WI38 (cell line): ENCODE measurements at regions not wholly inside any gene's neighbourhood (a gene's known extent, or its start where the extent isn't known, plus 50 kb on each side); places are given as distances from the start of the nearest gene placed in this dataset.

Experiments
- H3K4me3 ChIP-seq: 2 replicates; pipeline ENCODE4 v1.5.1; 2011; ENCODE audit warnings: low read depth, mild to moderate bottlenecking, control low read depth, low read length
- CTCF ChIP-seq: IDR thresholded peaks from 2 replicates; pipeline ENCODE4 v1.5.1; 2012; ENCODE audit warnings: low read depth, mild to moderate bottlenecking, control low read depth, low read length

DNA sequence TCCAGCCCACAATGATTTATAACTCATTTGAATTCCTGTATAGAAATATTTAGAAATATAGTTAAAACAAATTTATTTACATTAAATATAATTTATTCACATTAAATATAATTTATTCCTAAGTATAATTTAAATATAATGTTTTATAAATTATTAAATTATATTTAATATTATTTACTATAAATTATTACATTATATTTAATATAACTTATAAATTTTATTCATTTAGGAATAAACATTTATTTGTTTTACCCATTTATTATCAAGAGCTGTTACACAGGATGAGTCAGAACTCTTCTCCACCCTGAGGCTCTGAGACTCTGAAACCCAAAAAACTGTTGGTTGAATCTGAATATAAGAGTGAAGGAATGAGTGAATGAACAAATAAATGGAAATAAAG is 170.9 kb upstream of the OBI1 start:
- no peak for TF ChIP-seq CTCF
- H3K4me3 ChIP-seq: no peak overlapping the region

DNA sequence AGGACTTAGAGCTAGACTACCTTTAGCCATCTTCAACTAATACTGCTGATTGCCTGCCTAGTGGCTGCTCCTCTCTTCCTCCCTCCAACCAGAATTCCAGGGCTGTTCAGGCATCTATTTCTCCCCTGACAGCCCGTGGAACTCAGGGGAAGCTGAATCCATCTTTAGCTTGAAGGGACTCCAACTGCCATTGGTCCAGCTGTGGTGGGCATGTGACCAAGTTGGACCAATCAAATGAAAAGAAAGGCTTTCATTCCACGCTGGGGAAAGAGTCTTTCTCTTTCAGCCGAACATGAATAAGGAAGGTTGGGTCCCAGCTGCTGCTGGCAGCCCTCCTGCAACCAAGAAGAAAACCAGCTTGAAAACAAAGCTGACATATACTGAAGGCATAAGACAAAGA is 168.5 kb upstream of the OBI1 start:
- TF ChIP-seq CTCF: no peak
- no peak overlapping the region for H3K4me3 ChIP-seq

DNA sequence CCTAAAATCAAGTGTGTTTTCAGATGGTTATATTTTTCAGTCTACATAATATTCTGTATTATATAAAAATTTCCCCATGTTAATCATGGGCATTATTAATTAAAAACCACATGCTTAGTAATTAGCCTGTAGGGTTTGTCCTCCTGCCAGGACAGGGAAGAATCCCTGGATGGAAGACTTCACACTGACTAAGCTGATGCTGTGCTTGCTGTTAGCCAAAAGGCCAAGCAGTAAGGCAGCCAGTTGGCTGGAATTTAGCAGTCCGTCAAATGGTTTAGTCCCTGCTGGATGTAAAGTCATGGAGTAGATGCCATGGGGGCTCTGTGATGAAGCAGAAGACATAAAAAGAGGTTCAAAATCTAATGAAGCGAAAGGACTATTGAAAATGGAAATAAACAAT is 168.0 kb upstream of the OBI1 start:
- H3K4me3 ChIP-seq: no peak overlapping the region
- TF ChIP-seq CTCF: no peak

- TF ChIP-seq CTCF: no peak
These were observed 167.4 kb upstream of the OBI1 start for GRCh38 chr13:78826312-78826711.

DNA sequence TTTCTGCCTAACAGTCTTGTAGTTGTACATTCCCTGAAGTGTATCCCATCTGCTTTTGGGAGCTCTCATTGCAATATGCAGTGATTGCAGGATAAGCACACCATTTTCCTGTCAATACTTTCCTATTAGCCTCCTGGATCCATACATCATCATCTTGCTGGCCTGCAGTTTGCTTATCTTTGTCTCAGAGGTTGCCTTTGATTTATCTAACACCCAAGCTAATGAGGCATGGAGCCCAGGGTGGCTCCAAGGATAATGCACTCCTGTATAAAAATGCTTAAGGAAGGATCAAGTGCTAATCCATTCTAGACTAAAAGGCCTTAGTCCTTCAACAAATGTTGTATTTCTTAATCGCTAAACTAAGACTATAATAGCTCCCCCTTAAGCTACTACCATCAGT is 161.6 kb upstream of the OBI1 start:
- H3K4me3 ChIP-seq: no peak overlapping the region
- TF ChIP-seq CTCF: no peak

More at GRCh38 chr13:78826312-78826711, 167.4 kb upstream of the OBI1 start:
- H3K4me3 ChIP-seq: no peak overlapping the region

DNA sequence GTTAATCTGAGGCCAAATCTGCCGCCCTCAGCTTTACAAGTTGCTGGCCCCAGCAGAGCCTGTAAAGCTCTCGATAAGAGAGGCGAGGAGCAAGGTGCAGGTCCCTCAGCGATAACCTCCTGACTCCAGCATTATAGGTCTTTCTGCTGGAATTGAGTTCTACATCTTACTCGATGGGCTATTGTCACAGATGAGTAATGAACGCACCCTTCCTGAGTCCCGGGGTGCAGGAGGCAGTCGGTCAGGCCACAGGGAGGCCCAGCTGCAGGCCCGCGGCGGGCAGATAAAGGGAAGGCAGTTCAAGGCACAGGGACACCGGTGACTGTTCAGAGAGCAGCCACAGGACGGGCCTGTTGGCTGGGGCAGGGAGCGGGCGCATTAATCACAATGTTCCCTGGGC is 157.6 kb upstream of the OBI1 start:
- no peak for TF ChIP-seq CTCF
- no peak overlapping the region for H3K4me3 ChIP-seq

DNA sequence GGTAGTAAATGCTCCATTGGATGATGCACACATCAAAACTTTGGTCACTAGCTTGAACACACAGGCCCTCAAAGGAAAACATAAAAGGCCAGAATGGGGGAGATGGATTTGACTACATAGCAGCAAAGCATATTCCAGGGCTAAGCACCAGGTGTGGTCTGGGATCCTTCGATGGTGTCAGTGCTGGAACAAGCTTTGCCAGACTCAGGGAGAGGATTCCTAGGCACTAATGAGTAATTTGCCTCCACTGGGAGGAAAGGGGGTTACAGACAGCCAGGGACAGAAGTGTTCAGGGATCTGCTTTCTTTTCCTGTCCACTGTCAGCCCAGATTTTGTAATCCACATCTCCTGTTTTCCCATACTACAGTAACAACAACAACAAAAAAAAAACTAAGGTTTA is 157.2 kb upstream of the OBI1 start:
- no peak overlapping the region for H3K4me3 ChIP-seq
- TF ChIP-seq CTCF: no peak

DNA sequence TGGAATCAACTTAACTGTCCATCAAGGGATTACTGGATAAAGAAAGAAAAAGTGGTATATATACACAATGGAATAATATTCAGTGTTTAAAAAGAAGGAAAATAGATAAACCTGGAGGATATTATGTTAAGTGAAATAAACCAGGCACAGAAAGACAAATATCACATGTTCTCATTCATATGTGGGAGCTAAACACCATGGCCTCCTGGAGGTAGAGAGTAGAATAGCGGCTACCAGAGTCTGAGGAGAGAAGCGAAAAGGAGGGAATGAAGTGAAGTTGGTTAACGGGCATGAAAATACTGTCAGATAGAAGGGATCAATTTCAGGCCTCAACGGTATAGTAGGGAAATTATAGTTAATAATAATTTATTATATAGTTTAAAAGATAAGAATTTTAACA is 147.5 kb upstream of the OBI1 start:
- no peak for TF ChIP-seq CTCF
- H3K4me3 ChIP-seq: no peak overlapping the region
